GM21447 (cell line): ENCODE measurements at regions not wholly inside any gene's neighbourhood (a gene's known extent, or its start where the extent isn't known, plus 50 kb on each side); places are given as distances from the start of the nearest gene placed in this dataset.

ENCODE experiments used
- ATAC-seq: cut with Tn5 transposase; IDR thresholded peaks from one replicate; pipeline ENCODE4 v1.9.1; 2021; ENCODE audit not compliant: unreplicated experiment

GRCh38 chr4:27472364-27472763 lies 611.7 kb downstream of the STIM2 start:
- no peak for ATAC-seq

- no peak for ATAC-seq
Measured at GRCh38 chr4:27474691-27475090, 614.0 kb downstream of the STIM2 start.

DNA sequence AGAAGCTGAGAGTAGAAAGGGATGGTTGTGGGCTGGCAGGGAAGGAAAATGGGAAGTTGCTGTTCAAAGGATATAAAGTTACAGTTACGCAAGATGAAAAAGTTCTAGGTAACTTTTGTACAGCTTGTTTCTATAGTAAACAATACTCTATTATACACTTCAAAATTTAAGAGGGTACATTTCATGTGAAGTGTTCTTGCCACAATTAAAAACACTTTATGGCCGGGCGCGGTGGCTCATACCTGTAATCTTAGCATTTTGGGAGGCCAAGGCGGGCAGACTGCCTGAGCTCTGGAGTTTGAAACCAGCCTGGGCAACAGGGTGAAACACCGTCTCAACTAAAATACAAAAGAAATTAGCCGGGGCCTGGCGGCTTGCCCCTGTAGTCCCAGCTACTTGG lies 623.6 kb downstream of the STIM2 start:
- ATAC-seq, result no peak

DNA sequence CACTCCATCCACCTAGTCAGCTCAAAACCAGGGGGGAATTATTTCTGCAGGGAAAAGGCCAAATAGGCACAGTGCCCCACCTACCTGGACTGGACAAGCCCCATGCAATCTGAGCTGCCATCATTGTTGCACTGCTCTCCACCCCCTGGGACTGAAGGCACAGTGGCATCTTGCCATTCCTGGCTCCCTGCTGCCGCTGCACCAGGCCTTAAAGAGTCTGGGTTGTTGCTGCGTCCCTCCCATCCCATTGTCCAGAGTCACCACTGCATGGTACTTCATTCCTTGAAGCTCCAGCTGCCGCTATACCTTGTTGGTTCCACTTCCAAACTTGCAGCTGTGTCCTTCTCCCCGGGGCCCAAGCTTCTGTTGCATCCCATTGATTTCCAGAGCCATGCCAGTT lies 629.7 kb downstream of the STIM2 start:
- no peak for ATAC-seq

- ATAC-seq, result no peak
Measured at GRCh38 chr4:27490766-27491165, 630.1 kb downstream of the STIM2 start.

GRCh38 chr4:27506401-27506800 lies 645.8 kb downstream of the STIM2 start:
- ATAC-seq, result no peak

GRCh38 chr4:27514711-27515110 lies 654.1 kb downstream of the STIM2 start:
- no peak for ATAC-seq

DNA sequence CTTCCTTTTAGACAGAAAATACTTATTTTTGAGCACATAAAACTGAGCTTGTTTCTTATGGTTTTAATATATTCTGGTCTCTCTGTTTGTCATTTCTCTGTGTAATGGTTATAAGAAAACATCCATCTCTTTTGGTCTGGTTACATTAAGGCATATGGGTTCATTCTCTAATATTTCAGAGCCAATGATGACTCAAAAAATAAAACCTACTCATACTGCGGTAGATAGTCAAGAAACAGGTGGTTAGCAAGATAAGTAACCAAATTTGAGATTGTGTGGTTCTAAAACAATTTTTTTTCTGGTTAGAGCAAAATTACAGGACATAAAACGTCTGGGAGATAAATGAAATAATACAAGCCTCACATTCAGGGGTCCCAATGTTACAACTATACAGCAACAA lies 654.5 kb downstream of the STIM2 start:
- ATAC-seq, result no peak

- no peak for ATAC-seq
Measured at GRCh38 chr4:27518876-27519275, 658.2 kb downstream of the STIM2 start.

- no peak for ATAC-seq
Measured at GRCh38 chr4:27524224-27524623, 663.6 kb downstream of the STIM2 start.

DNA sequence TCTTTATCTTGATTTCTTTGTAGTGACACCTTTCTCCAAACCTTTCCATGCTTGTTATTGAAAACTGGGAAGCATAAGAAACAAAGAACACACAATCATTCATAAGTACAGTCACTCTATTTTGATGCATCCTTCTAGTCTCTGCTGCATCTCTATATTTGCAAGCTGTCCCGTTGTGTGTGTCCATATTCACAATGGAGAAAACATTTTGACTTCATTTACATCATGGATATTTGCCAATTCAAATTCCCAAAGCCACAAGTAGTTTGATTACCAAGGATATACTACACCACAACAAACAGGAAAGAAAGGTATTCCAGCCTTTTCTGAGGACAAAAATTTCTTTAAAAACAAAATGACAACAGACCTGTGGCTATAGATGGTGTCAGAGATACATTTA lies 673.8 kb downstream of the STIM2 start:
- ATAC-seq, result no peak

DNA sequence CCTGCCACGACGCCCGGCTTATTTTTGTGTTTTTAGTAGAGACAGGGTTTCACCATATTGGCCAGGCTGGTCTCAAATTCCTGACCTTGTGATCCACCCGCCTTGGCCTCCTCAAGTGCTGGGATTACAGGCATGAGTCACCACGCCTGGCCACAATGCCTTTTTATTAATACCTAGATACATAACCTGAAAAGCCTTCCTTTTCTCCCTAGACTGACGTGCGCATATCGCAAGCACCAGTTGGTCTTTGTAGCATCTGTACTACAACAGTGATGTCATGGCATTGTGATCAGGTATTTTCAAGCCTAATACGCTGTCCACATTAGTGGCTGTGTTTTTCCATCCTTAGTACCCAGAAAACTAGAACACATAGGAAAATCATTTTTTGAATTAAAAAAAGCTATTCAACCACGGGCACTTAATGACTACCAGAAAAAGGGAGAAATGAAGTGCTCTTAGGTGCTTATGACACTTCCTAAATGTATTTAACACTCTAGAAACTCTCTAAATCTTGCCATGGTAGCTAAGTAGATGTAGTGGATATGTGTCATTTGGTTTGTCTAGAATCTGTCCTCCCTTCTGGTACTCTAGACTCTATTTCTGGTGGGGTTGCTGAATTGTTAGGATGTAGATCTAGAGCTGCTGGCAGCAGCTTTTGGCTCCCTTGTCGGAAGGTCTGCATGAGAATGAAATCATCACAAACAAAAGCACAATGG lies 707.8 kb downstream of the STIM2 start:
- ATAC-seq, result no peak

DNA sequence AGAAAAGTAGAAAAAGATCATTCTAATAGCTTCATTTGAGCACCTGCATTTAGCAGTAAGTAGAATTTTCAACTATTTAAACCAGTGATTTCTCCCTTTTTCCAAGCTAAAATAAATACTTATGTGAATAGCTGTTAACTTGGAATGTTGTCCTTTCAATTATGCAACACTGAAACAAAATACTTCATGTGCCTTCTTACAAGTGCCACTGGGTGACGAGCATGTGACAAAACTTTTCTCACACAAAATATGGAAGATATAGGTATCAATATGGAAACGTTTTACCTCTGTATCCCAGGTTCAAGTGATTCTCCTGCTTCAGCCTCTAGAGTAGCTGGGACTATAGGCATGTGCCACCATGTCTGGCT lies 708.3 kb downstream of the STIM2 start:
- no peak for ATAC-seq

- ATAC-seq, result no peak
Measured at GRCh38 chr4:27574743-27575142, 714.1 kb downstream of the STIM2 start.

- no peak for ATAC-seq
Measured at GRCh38 chr4:27577951-27578350, 717.3 kb downstream of the STIM2 start.

- no peak for ATAC-seq
Measured at GRCh38 chr4:27592738-27593137, 732.1 kb downstream of the STIM2 start.

GRCh38 chr4:27594922-27595321 lies 734.3 kb downstream of the STIM2 start:
- ATAC-seq, result no peak

DNA sequence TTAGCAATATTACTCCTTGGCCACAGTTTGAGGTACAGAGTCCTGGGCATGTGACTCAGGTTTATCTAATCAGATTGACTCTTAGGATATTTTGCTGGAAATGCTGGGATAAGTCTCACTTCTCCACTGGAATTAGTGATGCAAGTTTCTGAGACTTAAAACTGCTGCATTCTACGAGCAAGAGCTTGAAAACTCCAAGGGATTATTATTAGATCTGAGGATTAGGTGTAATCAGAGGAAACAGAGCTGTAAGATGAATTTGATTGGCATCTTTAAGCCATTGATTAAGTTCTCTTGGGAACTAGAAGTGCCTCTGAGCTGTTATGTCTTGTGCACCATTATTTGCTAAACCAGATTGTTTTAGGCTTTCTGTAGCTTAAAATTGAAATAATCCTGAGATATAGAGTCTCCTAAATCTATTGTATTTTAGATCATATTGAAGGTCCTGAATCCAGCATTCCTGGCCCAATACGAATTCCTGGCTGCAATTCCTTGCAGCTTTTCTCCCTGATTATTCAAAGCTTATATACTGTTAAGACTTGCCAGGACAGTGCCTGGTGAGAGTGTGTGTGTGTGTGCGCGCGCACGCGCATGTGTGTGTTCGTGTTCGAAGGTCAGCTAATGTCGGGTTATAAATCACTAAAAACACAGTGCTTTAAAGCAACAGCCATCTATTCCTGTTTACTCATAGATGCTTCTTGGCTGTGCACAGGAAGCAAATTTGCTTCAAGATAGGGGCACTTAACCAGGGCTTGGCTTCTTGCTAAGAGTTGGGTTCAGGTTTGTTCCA lies 735.1 kb downstream of the STIM2 start:
- no peak for ATAC-seq

- ATAC-seq, result no peak
Measured at GRCh38 chr4:27602172-27602571, 741.5 kb downstream of the STIM2 start.

GRCh38 chr4:27604692-27605091 lies 744.1 kb downstream of the STIM2 start:
- ATAC-seq, result no peak

DNA sequence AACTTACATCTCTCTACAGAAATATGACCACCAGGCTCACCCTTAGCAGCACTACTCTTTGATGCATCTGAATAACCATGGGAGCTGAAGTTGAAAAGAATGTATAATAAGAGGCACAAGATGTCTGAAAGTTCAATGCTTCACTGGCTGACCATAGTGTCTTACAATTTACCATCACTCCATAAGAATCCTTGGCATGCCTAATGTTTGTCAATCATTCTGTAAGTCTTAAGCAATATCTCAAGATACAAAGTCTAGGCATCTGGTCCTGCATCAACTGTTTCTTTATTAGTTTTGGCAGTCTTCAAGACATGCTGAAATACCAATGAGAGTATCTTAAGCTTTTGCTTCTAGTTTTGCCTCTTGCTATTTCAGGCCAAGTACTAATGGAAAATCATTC lies 755.5 kb downstream of the STIM2 start:
- no peak for ATAC-seq

DNA sequence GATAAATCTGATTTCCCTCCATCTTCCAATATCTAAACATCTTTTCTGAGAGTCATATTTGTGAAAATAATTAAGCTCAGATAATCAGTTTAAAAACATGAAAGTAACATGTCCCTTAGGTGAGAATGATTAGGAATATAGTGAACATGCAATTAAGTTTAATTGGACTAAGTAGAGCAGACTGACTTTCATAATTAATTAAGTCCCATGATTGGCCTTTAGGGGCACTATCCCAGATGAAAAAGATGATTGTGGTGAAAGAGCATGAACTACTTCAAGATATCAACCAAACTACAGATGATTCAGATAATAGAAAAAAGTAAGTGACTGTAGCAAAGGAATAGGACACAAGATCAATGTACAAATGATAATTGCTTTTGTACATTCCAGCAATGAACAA lies 758.8 kb downstream of the STIM2 start:
- no peak for ATAC-seq

- no peak for ATAC-seq
Measured at GRCh38 chr4:27620886-27621285, 760.2 kb downstream of the STIM2 start.
